GM12891 (cell line): ENCODE measurements at regions not wholly inside any gene's neighbourhood (a gene's known extent, or its start where the extent isn't known, plus 50 kb on each side); places are given as distances from the start of the nearest gene placed in this dataset.

Source experiments
- PAX5 ChIP-seq: IDR thresholded peaks from 2 replicates; pipeline ENCODE4 v1.6.1; 2011; ENCODE audit warnings: low read length, moderate library complexity, mild to moderate bottlenecking; ENCODE audit not compliant: insufficient read depth, severe bottlenecking
- POLR2A ChIP-seq: IDR thresholded peaks from 2 replicates; pipeline ENCODE4 v1.6.1; 2011; ENCODE audit warnings: low read depth, low read length, control low read depth
- POLR2AphosphoS5 ChIP-seq: IDR thresholded peaks from 2 replicates; pipeline ENCODE4 v1.6.1; 2011; ENCODE audit warnings: low read depth, low read length, control low read depth
- POU2F2 ChIP-seq: IDR thresholded peaks from 2 replicates; pipeline ENCODE4 v1.6.1; 2011; ENCODE audit warnings: low read depth, mild to moderate bottlenecking, control low read depth, low read length, moderate library complexity
- SPI1 ChIP-seq: IDR thresholded peaks from 2 replicates; pipeline ENCODE4 v1.6.1; 2011; ENCODE audit warnings: low read depth, low read length, control low read depth
- TAF1 ChIP-seq: IDR thresholded peaks from 2 replicates; pipeline ENCODE4 v1.6.1; 2011; ENCODE audit warnings: low read depth, low read length, control low read depth

DNA sequence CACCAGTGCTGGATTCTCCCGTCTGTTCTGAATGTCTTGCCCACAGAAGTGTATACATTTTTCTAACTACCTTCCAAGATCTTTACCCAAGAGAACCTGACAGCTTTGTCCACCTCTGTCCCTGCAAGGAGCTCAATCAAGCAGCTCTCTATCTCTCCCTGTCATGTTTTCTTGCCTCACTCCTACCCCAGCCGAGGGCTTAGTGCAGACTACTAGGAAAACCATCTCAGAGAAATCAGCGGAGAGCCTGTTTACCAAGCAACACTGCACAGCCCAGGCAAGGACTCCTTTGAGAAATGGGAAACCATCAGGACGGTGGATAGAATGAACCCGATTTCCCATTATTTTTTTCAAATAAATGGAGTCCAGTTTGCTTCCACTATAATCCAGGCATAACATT is 250.7 kb upstream of the JARID2 start:
- no peak for TF ChIP-seq POLR2AphosphoS5
- TF ChIP-seq SPI1 = no peak
- TF ChIP-seq POLR2A = no peak
- TF ChIP-seq TAF1 = no peak
- no peak for TF ChIP-seq PAX5
- TF ChIP-seq POU2F2 = no peak
